Colonic mucosa (tissue), 4 donors: ENCODE measurements at regions not wholly inside any gene's neighbourhood (a gene's known extent, or its start where the extent isn't known, plus 50 kb on each side); places are given as distances from the start of the nearest gene placed in this dataset.

Experiments used
- DNase-seq: peaks from one replicate; pipeline ENCODE4 v3.0.0-alpha.2; 2020
- H3K27ac ChIP-seq: fragments of 200-600 bp; one replicate; pipeline ENCODE4 v1.8.0; 2021
- H3K27me3 ChIP-seq: fragments of 200-600 bp; one replicate; pipeline ENCODE4 v1.8.0; 2021
- H3K36me3 ChIP-seq: fragments of 200-600 bp; one replicate; pipeline ENCODE4 v1.8.0; 2021
- H3K4me1 ChIP-seq: fragments of 200-600 bp; one replicate; pipeline ENCODE4 v1.8.0; 2021; ENCODE audit warnings: mild to moderate bottlenecking
- H3K4me3 ChIP-seq: fragments of 200-600 bp; one replicate; pipeline ENCODE4 v1.8.0; 2021
- H3K9ac ChIP-seq, 2 donors: one replicate each; pipeline ENCODE4 v1.7.0; 2013; ENCODE audit warnings: control low read depth in 2 of 2, low read depth in 2 of 2, low read length in 2 of 2
- H3K9me3 ChIP-seq: fragments of 200-600 bp; one replicate; pipeline ENCODE4 v1.8.0; 2021
- intact Hi-C: fragments of 100-400 bp; cut with DNase I; formaldehyde crosslinking; loops from one replicate; pipeline ENCODE4 v1.14.1; 2022
- TF ChIP-seq, protein P1 (sequence below): fragments of 200-600 bp; IDR thresholded peaks from one replicate; pipeline ENCODE4 v1.8.0; 2022; ENCODE audit warnings: antibody characterized with exemption, mild to moderate bottlenecking
- donor health status: healthy.
- donor health status: DM: no; HTN: no; CAD: no.
- donor health status: DM: no; HTN: no; CAD: no.

- Histone ChIP-seq H3K9ac (no peak overlapping the region), H3K27ac (no peak overlapping the region), H3K4me3 (no peak overlapping the region), H3K27me3 (no peaks in the 10 kb centered on the region), H3K36me3 (no peaks in the 10 kb centered on the region), H3K9me3 (no peaks in the 10 kb centered on the region), H3K4me1 (no peaks in the 10 kb centered on the region)
- intact Hi-C loops: no loop called here
- DNase-seq: no peak
- TF ChIP-seq, protein P1, sequence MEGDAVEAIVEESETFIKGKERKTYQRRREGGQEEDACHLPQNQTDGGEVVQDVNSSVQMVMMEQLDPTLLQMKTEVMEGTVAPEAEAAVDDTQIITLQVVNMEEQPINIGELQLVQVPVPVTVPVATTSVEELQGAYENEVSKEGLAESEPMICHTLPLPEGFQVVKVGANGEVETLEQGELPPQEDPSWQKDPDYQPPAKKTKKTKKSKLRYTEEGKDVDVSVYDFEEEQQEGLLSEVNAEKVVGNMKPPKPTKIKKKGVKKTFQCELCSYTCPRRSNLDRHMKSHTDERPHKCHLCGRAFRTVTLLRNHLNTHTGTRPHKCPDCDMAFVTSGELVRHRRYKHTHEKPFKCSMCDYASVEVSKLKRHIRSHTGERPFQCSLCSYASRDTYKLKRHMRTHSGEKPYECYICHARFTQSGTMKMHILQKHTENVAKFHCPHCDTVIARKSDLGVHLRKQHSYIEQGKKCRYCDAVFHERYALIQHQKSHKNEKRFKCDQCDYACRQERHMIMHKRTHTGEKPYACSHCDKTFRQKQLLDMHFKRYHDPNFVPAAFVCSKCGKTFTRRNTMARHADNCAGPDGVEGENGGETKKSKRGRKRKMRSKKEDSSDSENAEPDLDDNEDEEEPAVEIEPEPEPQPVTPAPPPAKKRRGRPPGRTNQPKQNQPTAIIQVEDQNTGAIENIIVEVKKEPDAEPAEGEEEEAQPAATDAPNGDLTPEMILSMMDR: no peak
Measured at GRCh38 chr12:115001571-115002180, 317.7 kb upstream of the TBX3 start.

DNA sequence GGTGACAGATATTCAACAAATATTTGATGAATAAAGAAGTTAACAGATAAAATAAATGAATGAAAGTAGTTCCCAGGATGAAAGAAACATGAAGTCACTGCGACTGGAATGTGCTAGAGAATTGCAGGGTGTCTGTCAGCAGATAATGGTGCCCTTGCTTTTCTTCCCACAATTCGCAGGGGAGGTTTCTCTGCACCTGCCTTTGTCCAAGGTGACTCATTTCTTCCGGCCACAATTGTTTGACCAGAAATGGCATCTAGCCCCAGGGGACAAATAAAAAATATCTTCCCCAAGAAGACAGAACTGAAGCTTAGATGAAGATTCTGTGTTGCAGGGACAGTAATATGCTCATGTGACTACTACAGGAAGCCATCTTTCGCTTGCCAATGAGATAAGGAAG, 316.1 kb upstream of the TBX3 start:
- no peaks in the 10 kb centered on the region for H3K27me3 ChIP-seq
- no peak overlapping the region for H3K4me3 ChIP-seq
- H3K9me3 ChIP-seq: no peaks in the 10 kb centered on the region
- H3K27ac ChIP-seq: no peak overlapping the region
- no peaks in the 10 kb centered on the region for H3K36me3 ChIP-seq
- H3K4me1 ChIP-seq: no peaks in the 10 kb centered on the region
- no peak for DNase-seq
- TF ChIP-seq, protein P1: no peak
- H3K9ac ChIP-seq: no peak overlapping the region
- intact Hi-C loops: no loop called here

DNA sequence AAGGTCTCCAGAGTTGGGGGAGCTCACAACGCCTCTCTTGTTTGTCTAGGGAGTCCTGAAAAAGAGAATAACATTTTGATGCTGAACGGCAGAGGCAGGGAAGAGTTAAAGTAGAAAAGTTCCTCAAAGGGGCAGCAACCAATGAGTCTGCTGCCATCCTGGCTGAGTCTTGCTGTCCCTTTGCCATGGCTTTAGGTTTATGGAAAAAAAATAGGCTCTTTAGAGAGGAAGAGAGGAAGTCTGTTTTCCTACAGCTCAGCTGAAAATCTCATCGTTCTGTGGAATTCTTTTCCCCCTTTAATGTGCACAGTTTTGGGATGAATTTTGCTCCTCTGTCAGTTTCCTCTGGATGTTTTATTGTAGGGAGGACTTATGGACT, 314.8 kb upstream of the TBX3 start:
- Histone ChIP-seq H3K4me1 (no peaks in the 10 kb centered on the region), H3K27me3 (no peaks in the 10 kb centered on the region), H3K4me3 (no peak overlapping the region), H3K27ac (no peak overlapping the region), H3K9ac (no peak overlapping the region), H3K9me3 (no peaks in the 10 kb centered on the region), H3K36me3 (no peaks in the 10 kb centered on the region)
- intact Hi-C loops: no loop called here
- no peak for DNase-seq
- TF ChIP-seq, protein P1: no peak

- DNase-seq: no peak
- Histone ChIP-seq H3K4me3 (no peak overlapping the region), H3K4me1 (no peaks in the 10 kb centered on the region), H3K36me3 (no peaks in the 10 kb centered on the region), H3K27ac (no peak overlapping the region), H3K9ac (no peak overlapping the region), H3K9me3 (no peaks in the 10 kb centered on the region), H3K27me3 (no peaks in the 10 kb centered on the region)
- TF ChIP-seq, protein P1: no peak
- intact Hi-C loops: no loop called here
Measured at GRCh38 chr12:114998118-114998749, 314.3 kb upstream of the TBX3 start.

DNA sequence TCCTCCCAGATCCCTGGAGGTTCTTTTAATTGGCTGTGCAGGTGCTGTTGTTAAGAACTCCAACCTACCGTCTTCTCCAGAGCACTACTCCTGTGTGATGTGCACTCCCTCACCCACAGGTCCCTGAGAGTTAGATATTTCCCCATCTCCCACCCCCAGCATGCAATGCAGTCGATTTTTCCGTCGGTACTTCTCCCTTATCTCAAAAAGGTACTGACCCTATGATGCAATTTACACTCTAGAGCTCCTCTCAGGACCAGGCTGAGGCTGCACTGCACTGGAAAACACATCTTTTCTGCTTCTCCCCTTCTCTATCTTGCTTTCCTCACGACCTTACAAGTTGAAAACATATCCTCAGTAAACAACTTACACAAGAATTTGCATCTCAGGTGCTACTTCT, 312.4 kb upstream of the TBX3 start:
- no peak overlapping the region for H3K9ac ChIP-seq
- TF ChIP-seq, protein P1: no peak

More for the DNA sequence above, 312.4 kb upstream of the TBX3 start:
- intact Hi-C loops: no loop called here
- Histone ChIP-seq H3K4me3 (no peak overlapping the region), H3K4me1 (no peaks in the 10 kb centered on the region), H3K27ac (no peak overlapping the region), H3K9me3 (no peaks in the 10 kb centered on the region), H3K27me3 (no peaks in the 10 kb centered on the region), H3K36me3 (no peaks in the 10 kb centered on the region)
- DNase-seq: no peak
